ENCODE measurements at regions not wholly inside any gene's neighbourhood (a gene's known extent, or its start where the extent isn't known, plus 50 kb on each side); places are given as distances from the start of the nearest gene placed in this dataset.

- Histone ChIP-seq H3K4me1 (no peaks in the 10 kb centered on the region), H3K27ac (no peak overlapping the region), H3K36me3 (no peaks in the 10 kb centered on the region), H3K4me3 (no peak overlapping the region), H3K27me3 (replicated peaks in 1 of 7) (no peaks in the 10 kb centered on the region), H3K9me3 (peaks cover 0 to under 1% (median 0%) of the 10 kb centered on the region in 8 donors)
- intact Hi-C loops (cut with DNase I; ENCODE audit: low total_unique reads): no loop called here
- DNase-seq: no peak
- 76 to 91% (median 85%) methylated on average over 12 of the region's 12 CpGs for WGBS, 5 donors
- TF ChIP-seq POLR2AphosphoS5 (IDR thresholded peaks at IDR 0.05) (no peak), POLR2A (IDR thresholded peaks at IDR 0.05) (no peak), CTCF (IDR thresholded peaks at IDR 0.05 in 8 of 11, conservative IDR thresholded peaks at IDR 0.05 in 3 of 11) (no peak)
These were observed 223.7 kb upstream of the TSHZ2 start for GRCh38 chr20:52748285-52748932.

- 43 to 75% (median 62%) methylated on average over 8 of the region's 8 CpGs for WGBS, 5 donors
- no peaks in the 10 kb centered on the region for H3K9me3 ChIP-seq
- no peak for DNase-seq
- H3K36me3 ChIP-seq: no peaks in the 10 kb centered on the region
- H3K27me3 ChIP-seq (replicated peaks in 1 of 7): no peaks in the 10 kb centered on the region
- intact Hi-C loops (cut with DNase I; ENCODE audit: low total_unique reads): no loop called here
- H3K4me1 ChIP-seq: no peaks in the 10 kb centered on the region
- H3K4me3 ChIP-seq: no peak overlapping the region
- TF ChIP-seq CTCF (IDR thresholded peaks at IDR 0.05 in 8 of 11, conservative IDR thresholded peaks at IDR 0.05 in 3 of 11) (no peak), POLR2A (IDR thresholded peaks at IDR 0.05) (no peak), POLR2AphosphoS5 (IDR thresholded peaks at IDR 0.05) (no peak)
- no peak overlapping the region for H3K27ac ChIP-seq
These were observed 224.3 kb upstream of the TSHZ2 start for GRCh38 chr20:52747845-52748284.

GRCh38 chr20:52746770-52747169 is 225.4 kb upstream of the TSHZ2 start:
- H3K9me3 ChIP-seq: no peaks in the 10 kb centered on the region
- no peaks in the 10 kb centered on the region for H3K27me3 ChIP-seq (replicated peaks in 1 of 7)
- H3K36me3 ChIP-seq: no peaks in the 10 kb centered on the region
- no peaks in the 10 kb centered on the region for H3K4me1 ChIP-seq
- no peak overlapping the region for H3K27ac ChIP-seq
- TF ChIP-seq POLR2A (IDR thresholded peaks at IDR 0.05): no peak
- no peak for TF ChIP-seq POLR2AphosphoS5 (IDR thresholded peaks at IDR 0.05)
- TF ChIP-seq CTCF (IDR thresholded peaks at IDR 0.05 in 8 of 11, conservative IDR thresholded peaks at IDR 0.05 in 3 of 11): no peak
- 80 to 90% (median 89%) methylated on average over 6 of the region's 6 CpGs for WGBS, 5 donors
- no peak overlapping the region for H3K4me3 ChIP-seq
- DNase-seq: no peak
- intact Hi-C loops (cut with DNase I; ENCODE audit: low total_unique reads): no loop called here

- Histone ChIP-seq H3K4me3 (no peak overlapping the region), H3K4me1 (no peaks in the 10 kb centered on the region), H3K36me3 (no peaks in the 10 kb centered on the region), H3K27ac (no peak overlapping the region), H3K9me3 (no peaks in the 10 kb centered on the region), H3K27me3 (replicated peaks in 1 of 7) (no peaks in the 10 kb centered on the region)
- TF ChIP-seq POLR2AphosphoS5 (IDR thresholded peaks at IDR 0.05) (no peak), POLR2A (IDR thresholded peaks at IDR 0.05) (no peak), CTCF (IDR thresholded peaks at IDR 0.05 in 8 of 11, conservative IDR thresholded peaks at IDR 0.05 in 3 of 11) (no peak)
- DNase-seq: no peak
- 77 to 82% (median 78%) methylated on average over 6 of the region's 6 CpGs for WGBS, 5 donors
- intact Hi-C loops (cut with DNase I; ENCODE audit: low total_unique reads): no loop called here
These were observed 226.0 kb upstream of the TSHZ2 start for GRCh38 chr20:52746190-52746589.

Data from spleen (tissue), 11 donors.